ENCODE measurements at regions not wholly inside any gene's neighbourhood (a gene's known extent, or its start where the extent isn't known, plus 50 kb on each side); places are given as distances from the start of the nearest gene placed in this dataset.

GRCh38 chr6:30396833-30397479 lies 52.0 kb downstream of the RPP21 start:
- H3K9me3 ChIP-seq (replicated peaks in 1 of 2; ENCODE audit: control insufficient read depth in 1 of 2, insufficient read depth in 1 of 2, low read length in 2 of 2) = no peaks in the 10 kb centered on the region
- no peak overlapping the region for H3K4me2 ChIP-seq (replicated peaks; ENCODE audit: extremely low read depth, low read length, poor library complexity, severe bottlenecking)
- no peak overlapping the region for H3K27ac Mint-ChIP-seq
- H3K27ac ChIP-seq (ENCODE audit: low read depth in 1 of 2, low read length in 2 of 2) = no peak overlapping the region
- H3K27me3 Mint-ChIP-seq (ENCODE audit: low read depth in 3 of 3) = peaks cover 35 to 64% (median 46%) of the 10 kb centered on the region in 3 donors
- 13% methylated on average over 20 of the region's 20 CpGs for WGBS (ENCODE audit: insufficient coverage)
- peaks cover 21 to 59% of the 10 kb centered on the region in 2 donors for H3K27me3 ChIP-seq (ENCODE audit: control insufficient read depth in 2 of 2, insufficient read depth in 2 of 2, low read length in 2 of 2)
- H3K36me3 ChIP-seq (replicated peaks in 1 of 2; ENCODE audit: control insufficient read depth in 1 of 2, insufficient read depth in 2 of 2, low read length in 2 of 2) = no peaks in the 10 kb centered on the region
- no peaks in the 10 kb centered on the region for H3K4me1 ChIP-seq (ENCODE audit: control insufficient read depth in 1 of 2, insufficient read depth in 2 of 2, low read length in 2 of 2)
- no peak overlapping the region for H3K9ac ChIP-seq (ENCODE audit: insufficient read depth, low read length, poor library complexity, severe bottlenecking)
- no peaks in the 10 kb centered on the region for H3K79me2 ChIP-seq (ENCODE audit: insufficient read depth, low read length)
- H2AFZ ChIP-seq (ENCODE audit: insufficient read depth, low read depth, low read length, poor library complexity, severe bottlenecking) = no peak overlapping the region
- intact Hi-C loops (cut with micrococcal nuclease) = loop anchor here (2.0 to 10.0 kb wide), 4 partner anchors 40 to 295 kb away; partner anchors contain the start of gene TRIM26 (in 1 of the 2)
- TF ChIP-seq, protein P1, sequence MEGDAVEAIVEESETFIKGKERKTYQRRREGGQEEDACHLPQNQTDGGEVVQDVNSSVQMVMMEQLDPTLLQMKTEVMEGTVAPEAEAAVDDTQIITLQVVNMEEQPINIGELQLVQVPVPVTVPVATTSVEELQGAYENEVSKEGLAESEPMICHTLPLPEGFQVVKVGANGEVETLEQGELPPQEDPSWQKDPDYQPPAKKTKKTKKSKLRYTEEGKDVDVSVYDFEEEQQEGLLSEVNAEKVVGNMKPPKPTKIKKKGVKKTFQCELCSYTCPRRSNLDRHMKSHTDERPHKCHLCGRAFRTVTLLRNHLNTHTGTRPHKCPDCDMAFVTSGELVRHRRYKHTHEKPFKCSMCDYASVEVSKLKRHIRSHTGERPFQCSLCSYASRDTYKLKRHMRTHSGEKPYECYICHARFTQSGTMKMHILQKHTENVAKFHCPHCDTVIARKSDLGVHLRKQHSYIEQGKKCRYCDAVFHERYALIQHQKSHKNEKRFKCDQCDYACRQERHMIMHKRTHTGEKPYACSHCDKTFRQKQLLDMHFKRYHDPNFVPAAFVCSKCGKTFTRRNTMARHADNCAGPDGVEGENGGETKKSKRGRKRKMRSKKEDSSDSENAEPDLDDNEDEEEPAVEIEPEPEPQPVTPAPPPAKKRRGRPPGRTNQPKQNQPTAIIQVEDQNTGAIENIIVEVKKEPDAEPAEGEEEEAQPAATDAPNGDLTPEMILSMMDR (IDR thresholded peaks at IDR 0.05) = peak; percentile 82
- H3K9me3 Mint-ChIP-seq = peaks cover 0 to 3% (median 0%) of the 10 kb centered on the region in 7 donors
- peaks cover 4% of the 10 kb centered on the region for H3K4me1 Mint-ChIP-seq
- H3K4me3 ChIP-seq (replicated peaks in 1 of 3; ENCODE audit: low read depth in 2 of 3, low read length in 3 of 3) = no peak overlapping the region
- H3K36me3 Mint-ChIP-seq = no peaks in the 10 kb centered on the region
- no peaks in the 10 kb centered on the region for H4K20me1 ChIP-seq (ENCODE audit: insufficient read depth, low read length)
- DNase-seq = peak; percentile 70 to 84 (median 73)
- peak overlapping the region in 1 of 2 donors; percentile 43 for H3K4me3 Mint-ChIP-seq

DNA sequence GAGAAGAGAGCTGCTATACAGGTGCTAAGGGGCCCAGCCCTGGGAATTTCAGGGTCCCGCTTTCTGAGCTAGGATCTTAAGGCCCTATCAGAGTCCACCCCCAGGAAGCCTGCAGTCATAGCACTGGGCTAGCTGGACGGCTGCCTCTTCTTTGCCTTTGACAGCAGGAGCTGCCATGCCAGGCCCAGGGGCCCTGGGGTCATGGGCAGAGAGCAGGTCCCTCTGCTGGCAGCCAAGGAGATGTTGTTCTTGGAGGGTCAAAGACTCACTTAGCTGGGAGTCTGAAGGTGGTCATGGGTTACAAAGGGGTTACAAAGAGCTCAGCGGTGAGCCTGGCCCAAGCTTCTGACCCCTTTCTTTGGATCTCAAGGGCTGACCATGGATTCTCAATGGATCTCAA lies 52.7 kb downstream of the RPP21 start:
- intact Hi-C loops (cut with micrococcal nuclease) = loop anchor here (2.0 to 10.0 kb wide), 4 partner anchors 40 to 295 kb away; partner anchors contain the start of gene TRIM26 (in 1 of the 2)
- no peaks in the 10 kb centered on the region for H3K79me2 ChIP-seq (ENCODE audit: insufficient read depth, low read length)
- no peak overlapping the region for H3K4me2 ChIP-seq (replicated peaks; ENCODE audit: extremely low read depth, low read length, poor library complexity, severe bottlenecking)
- H3K9me3 ChIP-seq (replicated peaks in 1 of 2; ENCODE audit: control insufficient read depth in 1 of 2, insufficient read depth in 1 of 2, low read length in 2 of 2) = no peaks in the 10 kb centered on the region
- H3K4me3 ChIP-seq (replicated peaks in 1 of 3; ENCODE audit: low read depth in 2 of 3, low read length in 3 of 3) = no peak overlapping the region
- H3K27me3 ChIP-seq (ENCODE audit: control insufficient read depth in 2 of 2, insufficient read depth in 2 of 2, low read length in 2 of 2) = peaks cover 25 to 56% of the 10 kb centered on the region in 2 donors
- H2AFZ ChIP-seq (ENCODE audit: insufficient read depth, low read depth, low read length, poor library complexity, severe bottlenecking) = no peak overlapping the region
- peaks cover 4% of the 10 kb centered on the region for H3K4me1 Mint-ChIP-seq
- H3K27ac Mint-ChIP-seq = no peak overlapping the region
- TF ChIP-seq, protein P1 (IDR thresholded peaks at IDR 0.05) = no peak
- no peaks in the 10 kb centered on the region for H3K36me3 Mint-ChIP-seq
- no peak for DNase-seq
- H3K4me1 ChIP-seq (ENCODE audit: control insufficient read depth in 1 of 2, insufficient read depth in 2 of 2, low read length in 2 of 2) = no peaks in the 10 kb centered on the region
- WGBS (ENCODE audit: insufficient coverage) = 57% methylated on average over 2 of the region's 3 CpGs
- no peak overlapping the region for H3K9ac ChIP-seq (ENCODE audit: insufficient read depth, low read length, poor library complexity, severe bottlenecking)
- peaks cover 37 to 67% (median 46%) of the 10 kb centered on the region in 3 donors for H3K27me3 Mint-ChIP-seq (ENCODE audit: low read depth in 3 of 3)
- H3K36me3 ChIP-seq (replicated peaks in 1 of 2; ENCODE audit: control insufficient read depth in 1 of 2, insufficient read depth in 2 of 2, low read length in 2 of 2) = no peaks in the 10 kb centered on the region
- no peaks in the 10 kb centered on the region for H4K20me1 ChIP-seq (ENCODE audit: insufficient read depth, low read length)
- H3K4me3 Mint-ChIP-seq = peak overlapping the region in 1 of 2 donors; percentile 43
- H3K27ac ChIP-seq (ENCODE audit: low read depth in 1 of 2, low read length in 2 of 2) = no peak overlapping the region
- peaks cover 0 to 3% (median 0%) of the 10 kb centered on the region in 7 donors for H3K9me3 Mint-ChIP-seq
